ENCODE measurements at regions not wholly inside any gene's neighbourhood (a gene's known extent, or its start where the extent isn't known, plus 50 kb on each side); places are given as distances from the start of the nearest gene placed in this dataset.
A peak's percentile ranks its signal among the peaks of the same experiment; 100 is the strongest.
"Not testable (repeated sequence)": the region's sequence is repeated elsewhere in the genome, so short reads cannot be mapped to it uniquely, and the experiment has no call there.

- no peak for DNase-seq
Observed at GRCh38 chr22:41023299-41023623, 69.1 kb upstream of the EP300 start.

GRCh38 chr22:41028841-41029240 is 63.6 kb upstream of the EP300 start:
- DNase-seq: no peak

GRCh38 chr22:41030891-41031290 is 61.5 kb upstream of the EP300 start:
- DNase-seq: no peak

GRCh38 chr22:41034706-41035105 is 57.7 kb upstream of the EP300 start:
- DNase-seq: peak in 1 of 2 donors; percentile 4

- no peak for DNase-seq
Observed at GRCh38 chr22:41036924-41037323, 55.5 kb upstream of the EP300 start.

- no peak for DNase-seq
Observed at GRCh38 chr22:41038732-41039131, 53.7 kb upstream of the EP300 start.

GRCh38 chr22:41039641-41040040 is 52.8 kb upstream of the EP300 start:
- not testable (repeated sequence) for DNase-seq

- no peak for DNase-seq
Observed at GRCh38 chr22:41040483-41040882, 51.9 kb upstream of the EP300 start.

- no peak for DNase-seq
Observed at GRCh38 chr22:41041532-41041931, 50.9 kb upstream of the EP300 start.

Data from CD4-positive, alpha-beta T cell treated with Interleukin-1 beta for 1 hour (primary cell).